ENCODE measurements at regions not wholly inside any gene's neighbourhood (a gene's known extent, or its start where the extent isn't known, plus 50 kb on each side); places are given as distances from the start of the nearest gene placed in this dataset.

DNA sequence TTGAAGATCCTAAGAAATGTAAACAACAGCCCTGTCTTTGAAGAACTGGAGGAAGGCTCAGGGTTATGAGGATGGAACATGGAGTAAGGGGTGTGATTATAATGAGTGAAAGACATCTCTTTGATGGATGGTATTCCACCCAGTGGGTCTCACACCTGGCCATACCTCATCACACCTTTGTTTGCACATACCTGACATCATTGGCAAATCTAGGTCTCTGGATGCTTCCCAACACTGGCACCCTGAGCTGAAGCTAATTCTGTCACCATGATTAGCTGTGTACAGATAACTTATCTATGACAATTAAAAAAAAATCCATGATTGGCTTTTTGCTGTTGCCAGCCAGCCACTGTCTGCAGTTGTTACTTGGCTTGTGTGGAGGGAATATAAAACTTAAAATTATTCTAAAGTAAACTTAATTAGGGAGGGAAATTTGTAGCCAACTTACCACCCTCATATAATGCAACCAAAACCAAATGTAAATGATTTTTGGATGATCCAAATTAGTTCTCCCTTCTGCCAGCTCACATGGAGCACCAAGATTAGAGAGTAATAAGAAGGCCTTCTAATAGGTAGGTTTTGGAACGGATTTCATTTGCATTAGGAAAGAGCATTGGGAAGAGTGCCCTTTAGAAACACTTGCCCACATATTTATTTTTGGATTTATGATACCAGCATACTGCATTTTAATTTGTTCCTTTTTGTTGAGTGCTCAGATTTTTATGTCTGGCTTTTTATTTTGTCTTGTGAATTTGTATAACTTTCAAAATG lies 249.5 kb downstream of the SOX4 start:
- TF ChIP-seq, protein P1, sequence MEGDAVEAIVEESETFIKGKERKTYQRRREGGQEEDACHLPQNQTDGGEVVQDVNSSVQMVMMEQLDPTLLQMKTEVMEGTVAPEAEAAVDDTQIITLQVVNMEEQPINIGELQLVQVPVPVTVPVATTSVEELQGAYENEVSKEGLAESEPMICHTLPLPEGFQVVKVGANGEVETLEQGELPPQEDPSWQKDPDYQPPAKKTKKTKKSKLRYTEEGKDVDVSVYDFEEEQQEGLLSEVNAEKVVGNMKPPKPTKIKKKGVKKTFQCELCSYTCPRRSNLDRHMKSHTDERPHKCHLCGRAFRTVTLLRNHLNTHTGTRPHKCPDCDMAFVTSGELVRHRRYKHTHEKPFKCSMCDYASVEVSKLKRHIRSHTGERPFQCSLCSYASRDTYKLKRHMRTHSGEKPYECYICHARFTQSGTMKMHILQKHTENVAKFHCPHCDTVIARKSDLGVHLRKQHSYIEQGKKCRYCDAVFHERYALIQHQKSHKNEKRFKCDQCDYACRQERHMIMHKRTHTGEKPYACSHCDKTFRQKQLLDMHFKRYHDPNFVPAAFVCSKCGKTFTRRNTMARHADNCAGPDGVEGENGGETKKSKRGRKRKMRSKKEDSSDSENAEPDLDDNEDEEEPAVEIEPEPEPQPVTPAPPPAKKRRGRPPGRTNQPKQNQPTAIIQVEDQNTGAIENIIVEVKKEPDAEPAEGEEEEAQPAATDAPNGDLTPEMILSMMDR (IDR thresholded peaks at IDR 0.05; ENCODE audit: insufficient read depth, low read length): no peak
- TF ChIP-seq, protein P2, sequence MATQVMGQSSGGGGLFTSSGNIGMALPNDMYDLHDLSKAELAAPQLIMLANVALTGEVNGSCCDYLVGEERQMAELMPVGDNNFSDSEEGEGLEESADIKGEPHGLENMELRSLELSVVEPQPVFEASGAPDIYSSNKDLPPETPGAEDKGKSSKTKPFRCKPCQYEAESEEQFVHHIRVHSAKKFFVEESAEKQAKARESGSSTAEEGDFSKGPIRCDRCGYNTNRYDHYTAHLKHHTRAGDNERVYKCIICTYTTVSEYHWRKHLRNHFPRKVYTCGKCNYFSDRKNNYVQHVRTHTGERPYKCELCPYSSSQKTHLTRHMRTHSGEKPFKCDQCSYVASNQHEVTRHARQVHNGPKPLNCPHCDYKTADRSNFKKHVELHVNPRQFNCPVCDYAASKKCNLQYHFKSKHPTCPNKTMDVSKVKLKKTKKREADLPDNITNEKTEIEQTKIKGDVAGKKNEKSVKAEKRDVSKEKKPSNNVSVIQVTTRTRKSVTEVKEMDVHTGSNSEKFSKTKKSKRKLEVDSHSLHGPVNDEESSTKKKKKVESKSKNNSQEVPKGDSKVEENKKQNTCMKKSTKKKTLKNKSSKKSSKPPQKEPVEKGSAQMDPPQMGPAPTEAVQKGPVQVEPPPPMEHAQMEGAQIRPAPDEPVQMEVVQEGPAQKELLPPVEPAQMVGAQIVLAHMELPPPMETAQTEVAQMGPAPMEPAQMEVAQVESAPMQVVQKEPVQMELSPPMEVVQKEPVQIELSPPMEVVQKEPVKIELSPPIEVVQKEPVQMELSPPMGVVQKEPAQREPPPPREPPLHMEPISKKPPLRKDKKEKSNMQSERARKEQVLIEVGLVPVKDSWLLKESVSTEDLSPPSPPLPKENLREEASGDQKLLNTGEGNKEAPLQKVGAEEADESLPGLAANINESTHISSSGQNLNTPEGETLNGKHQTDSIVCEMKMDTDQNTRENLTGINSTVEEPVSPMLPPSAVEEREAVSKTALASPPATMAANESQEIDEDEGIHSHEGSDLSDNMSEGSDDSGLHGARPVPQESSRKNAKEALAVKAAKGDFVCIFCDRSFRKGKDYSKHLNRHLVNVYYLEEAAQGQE (IDR thresholded peaks at IDR 0.05; ENCODE audit: insufficient replicate concordance, low read depth): no peak
